SK-N-SH treated with all-trans-retinoic acid at 6 μM for 48 hours (cell line): ENCODE measurements at regions not wholly inside any gene's neighbourhood (a gene's known extent, or its start where the extent isn't known, plus 50 kb on each side); places are given as distances from the start of the nearest gene placed in this dataset.

Source experiments
- ATAC-seq: fragments of 200-7000 bp; cut with Tn5 transposase; 3 replicates; pipeline ENCODE4 v1.9.1; 2020; ENCODE audit warnings: mild to moderate bottlenecking, moderate library complexity
- BACH2 ChIP-seq: fragments of 250-450 bp; sonication (Bioruptor Pico); IDR thresholded peaks from 2 replicates; pipeline ENCODE4 v1.9.0; 2021; ENCODE audit warnings: mild to moderate bottlenecking, borderline replicate concordance
- CSDC2 ChIP-seq: fragments of 250-450 bp; sonication (Bioruptor Pico); IDR thresholded peaks from 2 replicates; pipeline ENCODE4 v1.5.0; 2020; ENCODE audit warnings: mild to moderate bottlenecking, moderate library complexity
- ESRRG ChIP-seq: fragments of 250-450 bp; sonication (Bioruptor Pico); IDR thresholded peaks from 2 replicates; pipeline ENCODE4 v1.6.1; 2021; ENCODE audit warnings: mild to moderate bottlenecking
- GLIS3 ChIP-seq: fragments of 250-450 bp; sonication (Bioruptor Pico); IDR thresholded peaks from 2 replicates; pipeline ENCODE4 v1.5.0; 2020; ENCODE audit warnings: mild to moderate bottlenecking, moderate library complexity
- ISL1 ChIP-seq: fragments of 250-450 bp; sonication (Bioruptor Pico); IDR thresholded peaks from 2 replicates; pipeline ENCODE4 v2.1.2; 2022; ENCODE audit warnings: mild to moderate bottlenecking, moderate library complexity
- OSR1 ChIP-seq: fragments of 250-450 bp; sonication (Bioruptor Pico); IDR thresholded peaks from 2 replicates; pipeline ENCODE4 v1.8.0; 2022; ENCODE audit warnings: moderate library complexity, mild to moderate bottlenecking, inconsistent platforms
- PPARA ChIP-seq: fragments of 250-450 bp; sonication (Bioruptor Pico); IDR thresholded peaks from 2 replicates; pipeline ENCODE4 v1.5.0; 2020; ENCODE audit warnings: mild to moderate bottlenecking, borderline replicate concordance
- RARB ChIP-seq: fragments of 250-450 bp; sonication (Bioruptor Pico); IDR thresholded peaks from 2 replicates; pipeline ENCODE4 v1.8.0; 2021; ENCODE audit warnings: mild to moderate bottlenecking, moderate library complexity
- SNAI2 ChIP-seq: fragments of 250-450 bp; sonication (Bioruptor Pico); IDR thresholded peaks from 2 replicates; pipeline ENCODE4 v1.5.0; 2020; ENCODE audit warnings: mild to moderate bottlenecking, moderate library complexity
- TCF4 ChIP-seq: fragments of 250-450 bp; sonication (Bioruptor Pico); IDR thresholded peaks from 2 replicates; pipeline ENCODE4 v1.8.0; 2021; ENCODE audit warnings: mild to moderate bottlenecking, moderate library complexity, borderline replicate concordance
- TOX ChIP-seq: fragments of 250-450 bp; sonication (Bioruptor Pico); IDR thresholded peaks from 2 replicates; pipeline ENCODE4 v1.8.0; 2021; ENCODE audit warnings: mild to moderate bottlenecking, moderate library complexity, borderline replicate concordance
- ZC3H10 ChIP-seq: fragments of 250-450 bp; sonication (Bioruptor Pico); IDR thresholded peaks from 2 replicates; pipeline ENCODE4 v1.5.1; 2021; ENCODE audit warnings: mild to moderate bottlenecking, moderate library complexity
- ZFP30 ChIP-seq: fragments of 450-650 bp; formaldehyde crosslinking; IDR thresholded peaks from 2 replicates; pipeline ENCODE4 v1.5.0; 2022; ENCODE audit warnings: mild to moderate bottlenecking, moderate library complexity
- ZNF565 ChIP-seq: fragments of 450-650 bp; formaldehyde crosslinking; conservative IDR thresholded peaks from 2 replicates; pipeline ENCODE4 v1.5.0; 2020; ENCODE audit warnings: low read depth, mild to moderate bottlenecking, moderate library complexity
- ZNF70 ChIP-seq: fragments of 450-650 bp; formaldehyde crosslinking; IDR thresholded peaks from 2 replicates; pipeline ENCODE4 v1.5.0; 2020; ENCODE audit warnings: mild to moderate bottlenecking, moderate library complexity
- TF ChIP-seq, protein P1 (sequence below): fragments of 250-450 bp; sonication (Bioruptor Pico); IDR thresholded peaks from 2 replicates; pipeline ENCODE4 v1.5.1; 2020; ENCODE audit warnings: low read depth, mild to moderate bottlenecking, moderate library complexity
- TF ChIP-seq, protein P2 (sequence below): fragments of 250-450 bp; sonication (Bioruptor Pico); IDR thresholded peaks from 2 replicates; pipeline ENCODE4 v1.8.0; 2020; ENCODE audit warnings: mild to moderate bottlenecking, moderate library complexity, borderline replicate concordance
- TF ChIP-seq, protein P3 (sequence below): fragments of 250-450 bp; sonication (Bioruptor Pico); IDR thresholded peaks from 2 replicates; pipeline ENCODE4 v1.5.0; 2020; ENCODE audit warnings: mild to moderate bottlenecking, moderate library complexity
- TF ChIP-seq, protein P4 (sequence below): fragments of 250-450 bp; sonication (Bioruptor Pico); IDR thresholded peaks from 2 replicates; pipeline ENCODE4 v1.5.1; 2021; ENCODE audit warnings: mild to moderate bottlenecking, moderate library complexity
- TF ChIP-seq, protein P5 (sequence below): fragments of 250-450 bp; sonication (Bioruptor Pico); IDR thresholded peaks from 2 replicates; pipeline ENCODE4 v1.8.0; 2021; ENCODE audit warnings: low read depth, mild to moderate bottlenecking, moderate library complexity, borderline replicate concordance

DNA sequence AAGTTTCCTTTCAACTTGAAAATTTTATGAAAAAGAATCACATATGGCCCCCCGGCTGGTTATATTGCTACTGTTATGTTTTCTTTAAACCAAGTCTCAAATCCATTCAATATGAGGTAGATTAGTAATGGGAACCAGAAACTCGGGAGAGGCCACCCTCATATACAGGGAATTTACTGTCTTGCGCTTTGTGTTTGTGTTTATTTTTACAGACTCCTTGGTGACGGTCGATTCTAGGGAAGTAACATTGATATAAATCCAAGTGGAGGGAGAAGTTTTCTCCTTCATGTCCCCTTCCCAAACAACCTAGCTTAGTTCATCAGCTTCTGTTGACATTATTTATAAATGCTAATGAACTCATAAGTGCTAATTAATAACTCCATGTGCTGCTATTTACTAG is 163.5 kb upstream of the LMO4 start:
- ATAC-seq = no peak
- TF ChIP-seq ISL1 (CRISPR knock-in tag) = no peak
- TF ChIP-seq ZFP30 = no peak
- no peak for TF ChIP-seq TOX (CRISPR knock-in tag)
- no peak for TF ChIP-seq RARB
- TF ChIP-seq, protein P1, sequence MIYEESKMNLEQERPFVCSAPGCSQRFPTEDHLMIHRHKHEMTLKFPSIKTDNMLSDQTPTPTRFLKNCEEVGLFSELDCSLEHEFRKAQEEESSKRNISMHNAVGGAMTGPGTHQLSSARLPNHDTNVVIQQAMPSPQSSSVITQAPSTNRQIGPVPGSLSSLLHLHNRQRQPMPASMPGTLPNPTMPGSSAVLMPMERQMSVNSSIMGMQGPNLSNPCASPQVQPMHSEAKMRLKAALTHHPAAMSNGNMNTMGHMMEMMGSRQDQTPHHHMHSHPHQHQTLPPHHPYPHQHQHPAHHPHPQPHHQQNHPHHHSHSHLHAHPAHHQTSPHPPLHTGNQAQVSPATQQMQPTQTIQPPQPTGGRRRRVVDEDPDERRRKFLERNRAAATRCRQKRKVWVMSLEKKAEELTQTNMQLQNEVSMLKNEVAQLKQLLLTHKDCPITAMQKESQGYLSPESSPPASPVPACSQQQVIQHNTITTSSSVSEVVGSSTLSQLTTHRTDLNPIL (CRISPR knock-in tag) = no peak
- TF ChIP-seq PPARA (CRISPR knock-in tag) = no peak
- TF ChIP-seq OSR1 (CRISPR knock-in tag) = no peak
- TF ChIP-seq TCF4 (CRISPR knock-in tag) = no peak
- TF ChIP-seq, protein P2, sequence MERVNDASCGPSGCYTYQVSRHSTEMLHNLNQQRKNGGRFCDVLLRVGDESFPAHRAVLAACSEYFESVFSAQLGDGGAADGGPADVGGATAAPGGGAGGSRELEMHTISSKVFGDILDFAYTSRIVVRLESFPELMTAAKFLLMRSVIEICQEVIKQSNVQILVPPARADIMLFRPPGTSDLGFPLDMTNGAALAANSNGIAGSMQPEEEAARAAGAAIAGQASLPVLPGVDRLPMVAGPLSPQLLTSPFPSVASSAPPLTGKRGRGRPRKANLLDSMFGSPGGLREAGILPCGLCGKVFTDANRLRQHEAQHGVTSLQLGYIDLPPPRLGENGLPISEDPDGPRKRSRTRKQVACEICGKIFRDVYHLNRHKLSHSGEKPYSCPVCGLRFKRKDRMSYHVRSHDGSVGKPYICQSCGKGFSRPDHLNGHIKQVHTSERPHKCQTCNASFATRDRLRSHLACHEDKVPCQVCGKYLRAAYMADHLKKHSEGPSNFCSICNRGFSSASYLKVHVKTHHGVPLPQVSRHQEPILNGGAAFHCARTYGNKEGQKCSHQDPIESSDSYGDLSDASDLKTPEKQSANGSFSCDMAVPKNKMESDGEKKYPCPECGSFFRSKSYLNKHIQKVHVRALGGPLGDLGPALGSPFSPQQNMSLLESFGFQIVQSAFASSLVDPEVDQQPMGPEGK (CRISPR knock-in tag) = no peak
- TF ChIP-seq CSDC2 = no peak
- TF ChIP-seq, protein P3, sequence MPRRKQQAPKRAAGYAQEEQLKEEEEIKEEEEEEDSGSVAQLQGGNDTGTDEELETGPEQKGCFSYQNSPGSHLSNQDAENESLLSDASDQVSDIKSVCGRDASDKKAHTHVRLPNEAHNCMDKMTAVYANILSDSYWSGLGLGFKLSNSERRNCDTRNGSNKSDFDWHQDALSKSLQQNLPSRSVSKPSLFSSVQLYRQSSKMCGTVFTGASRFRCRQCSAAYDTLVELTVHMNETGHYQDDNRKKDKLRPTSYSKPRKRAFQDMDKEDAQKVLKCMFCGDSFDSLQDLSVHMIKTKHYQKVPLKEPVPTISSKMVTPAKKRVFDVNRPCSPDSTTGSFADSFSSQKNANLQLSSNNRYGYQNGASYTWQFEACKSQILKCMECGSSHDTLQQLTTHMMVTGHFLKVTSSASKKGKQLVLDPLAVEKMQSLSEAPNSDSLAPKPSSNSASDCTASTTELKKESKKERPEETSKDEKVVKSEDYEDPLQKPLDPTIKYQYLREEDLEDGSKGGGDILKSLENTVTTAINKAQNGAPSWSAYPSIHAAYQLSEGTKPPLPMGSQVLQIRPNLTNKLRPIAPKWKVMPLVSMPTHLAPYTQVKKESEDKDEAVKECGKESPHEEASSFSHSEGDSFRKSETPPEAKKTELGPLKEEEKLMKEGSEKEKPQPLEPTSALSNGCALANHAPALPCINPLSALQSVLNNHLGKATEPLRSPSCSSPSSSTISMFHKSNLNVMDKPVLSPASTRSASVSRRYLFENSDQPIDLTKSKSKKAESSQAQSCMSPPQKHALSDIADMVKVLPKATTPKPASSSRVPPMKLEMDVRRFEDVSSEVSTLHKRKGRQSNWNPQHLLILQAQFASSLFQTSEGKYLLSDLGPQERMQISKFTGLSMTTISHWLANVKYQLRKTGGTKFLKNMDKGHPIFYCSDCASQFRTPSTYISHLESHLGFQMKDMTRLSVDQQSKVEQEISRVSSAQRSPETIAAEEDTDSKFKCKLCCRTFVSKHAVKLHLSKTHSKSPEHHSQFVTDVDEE = no peak
- TF ChIP-seq GLIS3 (CRISPR knock-in tag) = no peak
- TF ChIP-seq, protein P4, sequence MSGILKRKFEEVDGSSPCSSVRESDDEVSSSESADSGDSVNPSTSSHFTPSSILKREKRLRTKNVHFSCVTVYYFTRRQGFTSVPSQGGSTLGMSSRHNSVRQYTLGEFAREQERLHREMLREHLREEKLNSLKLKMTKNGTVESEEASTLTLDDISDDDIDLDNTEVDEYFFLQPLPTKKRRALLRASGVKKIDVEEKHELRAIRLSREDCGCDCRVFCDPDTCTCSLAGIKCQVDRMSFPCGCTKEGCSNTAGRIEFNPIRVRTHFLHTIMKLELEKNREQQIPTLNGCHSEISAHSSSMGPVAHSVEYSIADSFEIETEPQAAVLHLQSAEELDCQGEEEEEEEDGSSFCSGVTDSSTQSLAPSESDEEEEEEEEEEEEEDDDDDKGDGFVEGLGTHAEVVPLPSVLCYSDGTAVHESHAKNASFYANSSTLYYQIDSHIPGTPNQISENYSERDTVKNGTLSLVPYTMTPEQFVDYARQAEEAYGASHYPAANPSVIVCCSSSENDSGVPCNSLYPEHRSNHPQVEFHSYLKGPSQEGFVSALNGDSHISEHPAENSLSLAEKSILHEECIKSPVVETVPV (CRISPR knock-in tag) = no peak
- TF ChIP-seq, all 23 proteins: peak for 0

DNA sequence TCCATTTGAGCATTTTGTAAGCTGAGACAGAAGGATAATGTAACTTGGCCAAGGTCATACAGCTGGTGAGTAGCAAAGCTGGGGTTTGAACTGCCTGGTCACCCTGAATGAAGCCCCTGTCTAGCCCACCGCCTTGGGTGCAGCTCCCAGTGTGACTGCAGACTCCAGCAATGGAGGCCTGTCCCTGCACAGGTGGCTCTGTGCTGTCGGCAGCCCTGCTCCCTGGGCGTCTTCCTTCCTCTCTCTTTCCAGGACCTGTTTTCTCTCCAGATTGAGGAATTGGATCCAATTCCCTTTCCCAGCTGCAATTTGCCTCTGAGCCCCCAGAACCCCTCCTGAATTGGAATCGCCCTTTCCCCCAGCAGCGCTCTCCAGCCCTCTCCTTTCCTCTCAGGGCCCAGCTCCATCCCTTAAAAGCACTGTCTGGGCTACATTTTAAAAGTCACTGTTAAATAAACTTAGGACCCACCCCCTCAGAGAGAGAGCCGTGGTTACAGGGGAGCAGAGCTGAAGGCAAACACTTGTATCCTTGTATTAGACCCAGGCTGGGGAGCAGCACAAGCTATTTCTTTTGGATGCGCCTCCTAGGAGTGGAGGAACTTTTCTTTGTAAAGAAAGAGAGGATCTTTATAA is 161.4 kb upstream of the LMO4 start:
- no peak for ATAC-seq
- no peak for TF ChIP-seq ZC3H10 (CRISPR knock-in tag)
- TF ChIP-seq GLIS3 (CRISPR knock-in tag) = no peak
- TF ChIP-seq, protein P2 (CRISPR knock-in tag) = no peak
- no peak for TF ChIP-seq BACH2 (CRISPR knock-in tag)
- TF ChIP-seq TCF4 (CRISPR knock-in tag) = no peak
- TF ChIP-seq ISL1 (CRISPR knock-in tag) = no peak
- TF ChIP-seq, protein P5, sequence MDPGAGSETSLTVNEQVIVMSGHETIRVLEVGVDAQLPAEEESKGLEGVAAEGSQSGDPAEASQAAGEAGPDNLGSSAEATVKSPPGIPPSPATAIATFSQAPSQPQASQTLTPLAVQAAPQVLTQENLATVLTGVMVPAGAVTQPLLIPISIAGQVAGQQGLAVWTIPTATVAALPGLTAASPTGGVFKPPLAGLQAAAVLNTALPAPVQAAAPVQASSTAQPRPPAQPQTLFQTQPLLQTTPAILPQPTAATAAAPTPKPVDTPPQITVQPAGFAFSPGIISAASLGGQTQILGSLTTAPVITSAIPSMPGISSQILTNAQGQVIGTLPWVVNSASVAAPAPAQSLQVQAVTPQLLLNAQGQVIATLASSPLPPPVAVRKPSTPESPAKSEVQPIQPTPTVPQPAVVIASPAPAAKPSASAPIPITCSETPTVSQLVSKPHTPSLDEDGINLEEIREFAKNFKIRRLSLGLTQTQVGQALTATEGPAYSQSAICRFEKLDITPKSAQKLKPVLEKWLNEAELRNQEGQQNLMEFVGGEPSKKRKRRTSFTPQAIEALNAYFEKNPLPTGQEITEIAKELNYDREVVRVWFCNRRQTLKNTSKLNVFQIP (CRISPR knock-in tag) = no peak
- TF ChIP-seq ZFP30 = no peak
- TF ChIP-seq TOX (CRISPR knock-in tag) = no peak
- TF ChIP-seq, protein P4 (CRISPR knock-in tag) = no peak
- TF ChIP-seq OSR1 (CRISPR knock-in tag) = no peak
- no peak for TF ChIP-seq ESRRG (CRISPR knock-in tag)
- TF ChIP-seq, protein P3 = no peak
- TF ChIP-seq ZNF70 = no peak
- no peak for TF ChIP-seq RARB
- TF ChIP-seq SNAI2 = no peak
- no peak for TF ChIP-seq ZNF565 (CRISPR knock-in tag)
